Breast epithelium (tissue), 3 donors: ENCODE measurements at regions not wholly inside any gene's neighbourhood (a gene's known extent, or its start where the extent isn't known, plus 50 kb on each side); places are given as distances from the start of the nearest gene placed in this dataset.

Experiments
- POLR2A ChIP-seq: fragments of 450-650 bp; IDR thresholded peaks from one replicate; pipeline ENCODE4 v1.6.1; 2016; ENCODE audit warnings: antibody characterized with exemption, mild to moderate bottlenecking, moderate library complexity
- POLR2AphosphoS5 ChIP-seq, 3 donors: sonication (generic); formaldehyde crosslinking; IDR thresholded peaks; one replicate each; pipeline ENCODE4 v1.6.1; 2017; ENCODE audit warnings: antibody characterized with exemption in 3 of 3
- TF ChIP-seq, protein P1 (sequence below), 3 donors: fragments of 450-650 bp; IDR thresholded peaks; one replicate each; pipeline ENCODE4 v1.5.1; 2016 to 2017; ENCODE audit warnings: antibody characterized with exemption in 3 of 3, mild to moderate bottlenecking in 3 of 3, moderate library complexity in 3 of 3

DNA sequence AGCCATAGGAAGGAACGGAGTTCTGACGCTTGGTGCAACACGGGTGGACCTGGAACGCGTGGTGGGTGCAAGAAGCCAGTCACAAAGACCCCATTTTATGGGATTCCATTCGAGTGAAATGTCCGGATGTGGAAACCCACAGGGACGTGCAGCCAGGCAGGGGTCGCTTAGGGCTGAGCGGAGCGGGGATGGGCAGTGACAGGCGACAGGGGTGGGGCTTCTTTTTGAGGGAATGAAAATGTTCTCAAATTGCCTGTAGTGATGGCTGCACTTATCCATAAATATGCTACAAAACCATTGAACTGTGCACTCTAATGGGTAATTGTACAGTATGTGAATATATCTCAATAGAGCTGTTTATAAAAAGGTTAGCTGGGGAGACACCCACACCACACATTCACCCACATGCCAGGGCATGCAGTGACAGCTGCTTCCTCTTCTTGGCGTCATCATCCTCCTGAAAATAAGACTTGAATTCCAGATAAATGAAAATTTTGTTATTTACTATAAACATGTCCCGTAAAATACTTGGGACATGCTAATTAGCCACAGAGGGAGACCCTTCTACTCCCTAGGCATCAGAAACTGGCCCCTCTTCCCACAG, 71.3 kb upstream of the OLFM1 start:
- TF ChIP-seq, protein P1, sequence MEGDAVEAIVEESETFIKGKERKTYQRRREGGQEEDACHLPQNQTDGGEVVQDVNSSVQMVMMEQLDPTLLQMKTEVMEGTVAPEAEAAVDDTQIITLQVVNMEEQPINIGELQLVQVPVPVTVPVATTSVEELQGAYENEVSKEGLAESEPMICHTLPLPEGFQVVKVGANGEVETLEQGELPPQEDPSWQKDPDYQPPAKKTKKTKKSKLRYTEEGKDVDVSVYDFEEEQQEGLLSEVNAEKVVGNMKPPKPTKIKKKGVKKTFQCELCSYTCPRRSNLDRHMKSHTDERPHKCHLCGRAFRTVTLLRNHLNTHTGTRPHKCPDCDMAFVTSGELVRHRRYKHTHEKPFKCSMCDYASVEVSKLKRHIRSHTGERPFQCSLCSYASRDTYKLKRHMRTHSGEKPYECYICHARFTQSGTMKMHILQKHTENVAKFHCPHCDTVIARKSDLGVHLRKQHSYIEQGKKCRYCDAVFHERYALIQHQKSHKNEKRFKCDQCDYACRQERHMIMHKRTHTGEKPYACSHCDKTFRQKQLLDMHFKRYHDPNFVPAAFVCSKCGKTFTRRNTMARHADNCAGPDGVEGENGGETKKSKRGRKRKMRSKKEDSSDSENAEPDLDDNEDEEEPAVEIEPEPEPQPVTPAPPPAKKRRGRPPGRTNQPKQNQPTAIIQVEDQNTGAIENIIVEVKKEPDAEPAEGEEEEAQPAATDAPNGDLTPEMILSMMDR (IDR thresholded peaks at IDR 0.05) = no peak
- TF ChIP-seq POLR2A = no peak
- no peak for TF ChIP-seq POLR2AphosphoS5 (IDR thresholded peaks at IDR 0.05)
